Urothelium cell line (cell line): ENCODE measurements at regions not wholly inside any gene's neighbourhood (a gene's known extent, or its start where the extent isn't known, plus 50 kb on each side); places are given as distances from the start of the nearest gene placed in this dataset.
"Not testable (repeated sequence)": the region's sequence is repeated elsewhere in the genome, so short reads cannot be mapped to it uniquely, and the experiment has no call there.

ENCODE experiments used
- DNase-seq: peaks from one replicate; pipeline ENCODE4 v3.0.0; 2011; ENCODE audit warnings: low spot score, mixed read lengths
- FAIRE-seq: peaks from 2 replicates; lab custom pipeline; 2011; peaks lifted over from hg19 to GRCh38; lab: Jason Lieb, UNC

GRCh38 chr1:47491341-47491753, 53.5 kb downstream of the FOXD2 start:
- DNase-seq (no peak), FAIRE-seq (no peak)

DNA sequence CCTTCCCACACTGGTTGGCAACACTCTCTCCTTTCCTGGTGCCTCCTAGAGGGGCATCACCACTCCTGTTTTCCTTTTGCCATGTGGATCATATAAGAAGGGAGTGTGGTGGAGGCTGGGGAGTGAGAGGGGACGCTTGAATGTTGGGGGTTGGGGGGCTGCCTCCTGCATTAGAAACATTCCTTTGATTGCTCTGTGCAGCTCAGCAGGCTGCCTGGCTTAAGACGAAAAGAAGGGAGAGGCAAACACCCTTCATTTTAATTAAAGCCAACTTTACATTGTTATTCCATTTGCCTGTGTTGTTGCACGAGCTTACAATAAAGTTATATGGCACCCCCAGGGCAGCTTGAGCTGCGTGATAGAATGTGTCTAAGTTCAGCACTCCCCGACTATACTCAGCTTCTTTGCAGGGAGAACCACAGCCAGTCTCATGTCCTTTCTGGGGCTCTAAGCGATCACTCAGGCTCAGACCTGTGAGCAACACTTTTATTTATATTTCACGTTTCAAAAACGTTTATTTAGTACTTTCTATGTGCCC, 57.4 kb downstream of the FOXD2 start:
- DNase-seq (no peak), FAIRE-seq (no peak)

DNA sequence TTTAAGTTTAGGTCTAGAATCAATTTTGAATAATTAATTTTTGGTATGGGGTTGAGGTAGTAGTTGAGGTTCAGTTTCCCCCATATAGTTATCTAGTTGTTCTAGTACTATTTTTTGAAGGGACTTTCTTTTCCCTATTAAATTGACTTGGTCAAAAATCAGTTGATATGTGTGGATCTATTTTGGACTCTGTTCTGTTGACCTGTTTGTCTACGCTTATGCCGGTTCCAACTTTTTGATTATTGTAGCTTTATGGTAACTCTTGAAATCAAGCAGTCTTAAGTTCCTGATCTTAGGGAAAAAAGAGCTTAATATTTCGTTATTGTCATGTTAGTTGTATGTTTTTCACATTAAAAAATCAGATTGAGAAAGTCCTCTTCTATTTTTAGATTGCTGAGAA, 60.7 kb downstream of the FOXD2 start:
- FAIRE-seq (no peak), DNase-seq (no peak)

- FAIRE-seq (no peak), DNase-seq (no peak)
Observed at GRCh38 chr1:47501069-47501468, 63.2 kb downstream of the FOXD2 start.

GRCh38 chr1:47502746-47503370, 65.0 kb downstream of the FOXD2 start:
- DNase-seq (no peak), FAIRE-seq (no peak)

- not testable (repeated sequence) for DNase-seq, FAIRE-seq
Observed at GRCh38 chr1:47504840-47505239, 67.0 kb downstream of the FOXD2 start.

DNA sequence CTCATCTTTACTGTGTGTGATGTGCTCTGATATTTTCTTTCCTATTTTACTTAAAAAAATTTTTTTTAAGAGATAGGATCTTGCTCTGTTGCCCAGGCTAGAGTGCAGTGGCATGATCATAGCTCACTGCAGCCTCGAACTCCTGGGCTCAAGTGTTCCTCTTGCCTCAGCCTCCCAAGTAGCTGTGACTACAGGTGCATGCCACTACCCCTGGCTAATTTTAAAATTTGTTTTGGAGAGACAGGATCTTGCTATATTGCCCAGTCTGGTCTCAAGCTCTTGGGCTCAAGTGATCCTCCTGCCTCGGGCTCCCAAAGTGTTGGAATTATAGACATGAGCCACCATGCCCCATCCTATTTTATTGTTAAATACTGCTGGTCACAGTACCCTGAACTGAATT, 67.4 kb downstream of the FOXD2 start:
- DNase-seq: no peak
- no peak for FAIRE-seq

DNA sequence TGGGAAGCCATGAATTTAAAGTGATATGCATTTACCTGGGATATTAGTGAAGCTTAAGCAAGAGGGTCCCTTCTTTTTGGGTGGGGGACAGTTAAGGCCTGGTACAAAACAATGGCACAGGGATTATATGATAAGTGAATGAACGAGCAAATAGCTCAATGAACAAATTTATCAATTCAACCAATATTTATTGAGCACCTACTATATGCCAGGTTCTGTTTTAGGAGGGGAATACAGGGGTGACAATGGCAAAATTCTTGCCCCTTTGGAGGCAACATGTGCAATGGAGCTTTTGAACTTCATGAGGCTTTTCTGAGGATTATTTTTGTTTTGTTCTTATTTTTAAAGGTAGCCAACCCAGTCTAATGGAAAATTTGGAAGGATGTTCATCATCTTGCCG, 68.2 kb downstream of the FOXD2 start:
- no peak for FAIRE-seq
- DNase-seq: no peak

GRCh38 chr1:47507144-47507543, 69.3 kb downstream of the FOXD2 start:
- DNase-seq (no peak), FAIRE-seq (no peak)

- FAIRE-seq (no peak), DNase-seq (peak; percentile 44)
Observed at GRCh38 chr1:47507881-47508701, 70.2 kb downstream of the FOXD2 start.

DNA sequence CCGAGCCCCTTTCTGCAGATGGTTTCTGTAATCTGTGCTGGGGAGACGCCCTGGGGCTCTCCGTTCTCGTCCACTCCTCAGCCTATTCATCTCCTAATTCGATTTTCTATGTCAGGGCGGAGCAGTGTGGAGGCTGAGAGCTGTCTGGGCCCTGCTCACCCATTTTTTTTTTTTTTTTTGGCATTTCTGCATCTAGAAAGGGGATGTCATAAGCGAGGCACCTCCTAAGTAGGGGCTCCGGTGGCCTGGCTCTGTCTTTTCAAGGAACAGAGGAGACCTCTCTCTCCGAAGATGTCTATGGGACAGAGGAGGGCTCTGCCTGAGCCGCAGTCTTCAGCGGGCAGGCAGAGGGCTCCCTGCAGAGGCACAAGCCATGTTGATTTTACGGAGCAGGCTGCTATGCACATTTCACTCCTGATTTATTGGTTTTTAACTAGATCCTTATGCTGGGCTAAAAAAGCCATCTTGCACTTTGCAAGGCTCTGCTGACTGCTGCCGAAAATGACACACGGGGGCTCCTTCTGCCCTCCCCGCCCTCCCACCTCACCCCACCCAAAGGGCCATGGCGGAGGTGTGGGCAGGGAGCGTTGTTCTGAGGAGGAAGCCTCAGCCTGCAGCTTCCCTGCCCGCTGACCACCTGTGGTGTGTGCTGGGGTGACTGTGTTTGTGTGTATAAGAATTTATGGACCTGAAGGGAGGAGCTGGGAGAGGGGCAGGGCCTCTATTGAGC, 71.0 kb downstream of the FOXD2 start:
- no peak for FAIRE-seq
- DNase-seq: no peak

DNA sequence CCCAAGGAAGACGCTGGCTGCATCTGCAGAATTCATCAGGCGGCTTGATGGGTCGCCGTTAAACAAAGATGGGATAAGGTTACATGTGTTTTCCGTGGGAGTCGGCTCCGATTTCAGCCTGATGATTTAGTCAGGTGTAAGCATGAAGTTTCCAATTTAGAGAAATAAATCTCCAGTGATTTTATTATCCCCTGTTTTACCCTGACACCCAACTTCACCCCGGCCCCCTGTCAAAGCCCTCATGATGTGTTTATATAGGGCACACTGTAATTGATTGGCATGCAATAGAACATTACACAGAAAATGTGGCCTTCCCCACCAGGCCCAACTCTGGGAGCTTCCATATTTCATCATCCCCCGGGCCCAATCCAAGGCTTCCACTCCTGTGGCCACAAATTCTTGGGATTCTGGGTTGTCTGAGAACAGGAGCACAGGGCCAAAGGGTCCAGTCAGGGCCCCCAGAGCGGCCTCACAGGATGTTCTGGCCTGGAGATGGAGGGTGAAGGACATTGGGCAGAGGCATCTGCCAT, 72.5 kb downstream of the FOXD2 start:
- no peak for FAIRE-seq
- DNase-seq: no peak

GRCh38 chr1:47511825-47512224, 74.0 kb downstream of the FOXD2 start:
- no peak for DNase-seq
- FAIRE-seq: no peak

DNA sequence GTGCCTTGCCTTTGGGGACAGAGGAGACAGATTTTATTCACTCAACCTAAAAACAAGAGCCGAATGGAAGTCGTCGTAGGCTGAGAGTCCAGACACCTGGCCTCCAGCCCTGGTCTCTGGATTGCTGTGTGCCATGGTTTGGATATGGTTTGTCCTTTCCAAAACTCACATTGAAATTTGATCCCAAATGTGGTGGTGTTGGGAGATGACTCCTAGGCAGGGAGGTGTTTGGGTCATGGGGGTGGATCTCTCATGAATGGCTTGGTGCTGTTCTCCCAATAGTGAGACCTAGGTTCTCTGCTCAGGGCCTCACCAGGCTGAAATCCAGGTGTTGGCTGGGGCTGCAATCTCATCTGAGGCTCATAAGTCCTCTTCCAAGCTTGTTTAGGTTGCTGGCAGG, 75.5 kb downstream of the FOXD2 start:
- no peak for FAIRE-seq
- no peak for DNase-seq

- FAIRE-seq (no peak), DNase-seq (no peak)
Observed at GRCh38 chr1:47514229-47514628, 76.4 kb downstream of the FOXD2 start.

DNA sequence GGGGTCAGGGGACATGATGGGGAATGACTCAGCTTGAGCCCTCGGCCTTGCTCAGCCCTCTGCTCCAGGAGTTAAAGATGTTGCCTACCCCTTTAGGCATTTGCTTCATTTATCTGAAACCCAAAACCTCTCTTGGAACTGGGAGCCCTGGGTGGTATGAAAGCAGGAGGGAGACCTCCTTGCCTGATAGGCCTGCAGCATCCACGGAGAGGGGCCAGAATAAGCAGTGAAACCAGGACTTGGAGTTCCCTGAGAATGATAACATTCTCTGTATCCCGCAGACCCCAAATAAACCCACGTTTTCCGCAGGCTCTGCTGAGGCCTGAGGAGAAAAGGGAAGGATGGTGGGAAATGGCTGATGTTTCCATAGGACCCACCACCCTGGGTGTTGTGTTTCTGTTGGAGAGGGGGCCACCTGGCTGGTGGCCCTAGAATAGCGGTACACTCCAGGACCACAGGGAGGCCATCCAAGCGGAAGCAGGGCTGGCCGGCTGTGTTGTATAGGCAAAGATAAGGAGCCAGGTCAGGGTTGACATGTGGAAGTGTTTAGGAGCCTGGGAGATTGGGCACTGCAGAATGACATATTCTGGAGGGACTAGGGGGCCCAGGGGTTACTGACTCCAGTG, 77.4 kb downstream of the FOXD2 start:
- FAIRE-seq: no peak

DNA sequence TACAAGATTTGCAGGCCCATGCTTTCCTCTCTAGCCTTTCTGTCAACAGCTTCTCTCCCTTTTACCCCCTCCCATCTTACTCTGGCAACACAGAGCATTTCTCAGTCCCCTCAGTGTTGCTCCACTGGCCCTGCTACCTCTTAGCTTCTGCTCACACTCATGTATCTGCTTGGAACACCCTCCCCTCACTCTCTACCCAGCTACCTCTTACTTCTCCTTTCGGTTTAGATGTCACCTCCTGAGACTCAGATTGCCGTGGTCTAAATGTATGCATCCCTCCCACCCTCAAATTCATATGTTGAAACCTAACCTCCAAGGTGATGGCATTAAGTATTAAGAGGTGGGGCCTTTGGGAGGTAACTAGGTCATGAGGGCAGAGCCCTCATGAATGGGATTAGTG, 80.1 kb downstream of the FOXD2 start:
- FAIRE-seq (no peak), DNase-seq (no peak)

More for the DNA sequence above, 77.4 kb downstream of the FOXD2 start:
- no peak for DNase-seq

- FAIRE-seq: no peak
- DNase-seq: no peak
Observed at GRCh38 chr1:47519491-47519890, 81.6 kb downstream of the FOXD2 start.

GRCh38 chr1:47519971-47520370, 82.1 kb downstream of the FOXD2 start:
- DNase-seq: no peak

DNA sequence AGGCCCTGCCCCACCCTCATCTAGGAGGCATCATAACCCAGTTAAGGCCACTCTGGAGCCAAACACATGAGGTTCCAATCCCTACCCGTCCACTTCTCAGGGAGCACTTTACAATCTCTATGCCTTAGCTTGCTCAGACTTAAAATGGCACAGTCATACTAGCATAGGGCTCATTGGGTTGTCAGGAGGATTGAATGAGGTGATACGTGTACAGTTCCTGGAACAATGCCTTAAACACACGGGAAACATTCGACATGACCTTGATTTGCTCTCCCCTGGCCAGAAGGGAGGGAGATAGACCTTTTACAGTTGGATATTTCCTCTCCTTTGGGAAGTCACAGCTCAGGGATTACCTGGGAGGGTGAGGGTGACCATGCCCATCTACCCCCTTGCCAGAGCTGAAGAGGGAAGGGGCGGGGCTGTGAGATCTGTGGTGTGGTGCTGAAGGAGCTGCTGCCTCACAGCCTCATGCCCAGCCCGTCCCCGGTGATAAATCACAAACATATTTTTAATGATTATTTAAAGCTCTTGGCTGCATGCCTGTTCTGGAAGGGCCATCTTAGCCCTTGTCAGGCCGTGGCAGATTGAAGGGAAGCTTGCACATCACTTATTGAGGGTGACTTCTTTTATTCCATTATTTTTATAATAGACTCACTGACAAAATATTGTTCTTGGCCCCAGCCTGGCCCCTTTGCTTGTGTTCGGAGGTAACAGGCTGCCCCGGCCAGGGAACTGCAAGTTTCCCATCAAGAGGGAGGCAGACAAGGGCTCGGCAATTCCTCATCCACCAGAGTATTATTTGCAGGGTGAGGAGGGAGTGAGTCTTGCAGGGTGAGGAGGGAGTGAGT, 83.4 kb downstream of the FOXD2 start:
- no peak for DNase-seq
- no peak for FAIRE-seq

More at GRCh38 chr1:47519971-47520370, 82.1 kb downstream of the FOXD2 start:
- no peak for FAIRE-seq
